ENCODE measurements at regions not wholly inside any gene's neighbourhood (a gene's known extent, or its start where the extent isn't known, plus 50 kb on each side); places are given as distances from the start of the nearest gene placed in this dataset.

DNA sequence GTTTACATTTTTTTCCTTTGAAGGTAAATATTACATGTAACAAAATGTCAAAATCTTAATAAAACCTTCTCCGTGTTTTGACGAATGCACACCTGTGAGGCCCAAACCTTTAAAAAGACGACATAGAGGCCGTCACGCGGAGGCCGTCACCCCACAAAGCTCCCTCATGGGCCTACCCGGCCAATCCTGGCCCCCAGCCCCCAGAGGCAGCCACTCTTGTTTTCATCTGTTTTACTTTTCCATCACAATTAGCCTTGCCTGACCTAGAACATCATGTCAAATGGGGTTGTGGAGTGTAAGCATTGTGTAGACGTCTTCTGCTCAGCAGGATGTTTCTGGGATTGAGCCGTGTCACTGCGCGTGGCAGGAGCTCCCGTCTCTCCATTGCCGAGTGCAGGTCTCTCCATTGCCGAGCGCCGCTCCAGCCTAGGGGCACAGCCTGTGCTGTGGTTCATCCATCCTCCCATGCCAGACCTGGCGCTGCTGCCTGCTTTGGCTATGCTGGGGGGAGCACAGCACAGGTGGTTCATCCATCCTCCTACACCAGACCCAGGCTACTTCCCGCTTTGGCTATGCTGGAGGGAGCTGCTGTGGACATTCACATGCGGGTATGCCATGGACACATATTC is 52.2 kb upstream of the IRX4 start:
- Histone ChIP-seq H2AFZ (ENCODE audit: low read depth, low read length, severe bottlenecking) (no peak overlapping the region), H3K9me2 (replicated peaks; ENCODE audit: insufficient read depth, low read length) (no peaks in the 10 kb centered on the region), H4K20me1 (ENCODE audit: low read depth, low read length) (no peaks in the 10 kb centered on the region), H3K27me3 (ENCODE audit: low read length) (no peaks in the 10 kb centered on the region), H3K79me2 (ENCODE audit: insufficient read depth, low read length) (no peaks in the 10 kb centered on the region), H3K4me2 (ENCODE audit: low read depth, low read length, poor library complexity, severe bottlenecking) (no peak overlapping the region), H3K9me3 (ENCODE audit: insufficient read depth, low read length) (peaks cover under 1% of the 10 kb centered on the region; the same call in 1 of the 2 replicates), H3K36me3 (ENCODE audit: low read length) (no peaks in the 10 kb centered on the region), H3K27ac (ENCODE audit: low read depth, low read length) (no peak overlapping the region), H3K4me3 (ENCODE audit: insufficient read depth, low read length, poor library complexity, severe bottlenecking) (no peak overlapping the region), H3F3A (ENCODE audit: insufficient read depth) (no peaks in the 10 kb centered on the region), H3K9ac (ENCODE audit: low read length) (no peak overlapping the region)
- TF ChIP-seq EZH2phosphoT487 (conservative IDR thresholded peaks at IDR 0.05; ENCODE audit: low read length) = no peak
- TF ChIP-seq, protein P1, sequence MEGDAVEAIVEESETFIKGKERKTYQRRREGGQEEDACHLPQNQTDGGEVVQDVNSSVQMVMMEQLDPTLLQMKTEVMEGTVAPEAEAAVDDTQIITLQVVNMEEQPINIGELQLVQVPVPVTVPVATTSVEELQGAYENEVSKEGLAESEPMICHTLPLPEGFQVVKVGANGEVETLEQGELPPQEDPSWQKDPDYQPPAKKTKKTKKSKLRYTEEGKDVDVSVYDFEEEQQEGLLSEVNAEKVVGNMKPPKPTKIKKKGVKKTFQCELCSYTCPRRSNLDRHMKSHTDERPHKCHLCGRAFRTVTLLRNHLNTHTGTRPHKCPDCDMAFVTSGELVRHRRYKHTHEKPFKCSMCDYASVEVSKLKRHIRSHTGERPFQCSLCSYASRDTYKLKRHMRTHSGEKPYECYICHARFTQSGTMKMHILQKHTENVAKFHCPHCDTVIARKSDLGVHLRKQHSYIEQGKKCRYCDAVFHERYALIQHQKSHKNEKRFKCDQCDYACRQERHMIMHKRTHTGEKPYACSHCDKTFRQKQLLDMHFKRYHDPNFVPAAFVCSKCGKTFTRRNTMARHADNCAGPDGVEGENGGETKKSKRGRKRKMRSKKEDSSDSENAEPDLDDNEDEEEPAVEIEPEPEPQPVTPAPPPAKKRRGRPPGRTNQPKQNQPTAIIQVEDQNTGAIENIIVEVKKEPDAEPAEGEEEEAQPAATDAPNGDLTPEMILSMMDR (IDR thresholded peaks at IDR 0.05; ENCODE audit: insufficient read depth, low read length, poor library complexity, severe bottlenecking) = no peak

DNA sequence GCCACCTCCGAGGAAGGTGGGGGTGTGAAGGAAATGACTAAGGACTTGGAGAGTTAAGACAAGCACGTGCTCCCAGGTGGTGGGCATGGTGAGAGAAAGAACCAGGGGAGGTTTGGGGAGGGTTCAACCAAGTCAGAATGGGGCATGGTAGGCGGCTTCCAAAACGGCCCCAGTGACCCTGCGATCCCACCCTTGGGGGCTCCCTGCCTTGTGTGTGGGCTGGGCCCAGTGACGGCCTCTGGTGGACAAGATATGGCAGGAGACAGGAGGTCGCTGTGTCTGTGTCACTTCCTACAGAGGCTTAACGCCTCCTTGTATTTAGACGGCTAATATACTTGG is 51.3 kb upstream of the IRX4 start:
- H4K20me1 ChIP-seq (ENCODE audit: low read depth, low read length) = no peaks in the 10 kb centered on the region
- no peak overlapping the region for H3K4me2 ChIP-seq (ENCODE audit: low read depth, low read length, poor library complexity, severe bottlenecking)
- H3K79me2 ChIP-seq (ENCODE audit: insufficient read depth, low read length) = no peaks in the 10 kb centered on the region
- no peaks in the 10 kb centered on the region for H3F3A ChIP-seq (ENCODE audit: insufficient read depth)
- no peak for TF ChIP-seq EZH2phosphoT487 (conservative IDR thresholded peaks at IDR 0.05; ENCODE audit: low read length)
- peaks cover 9% of the 10 kb centered on the region; the same call in 1 of the 2 replicates for H3K9me3 ChIP-seq (ENCODE audit: insufficient read depth, low read length)
- no peaks in the 10 kb centered on the region for H3K27me3 ChIP-seq (ENCODE audit: low read length)
- no peaks in the 10 kb centered on the region for H3K36me3 ChIP-seq (ENCODE audit: low read length)
- no peak overlapping the region for H3K4me3 ChIP-seq (ENCODE audit: insufficient read depth, low read length, poor library complexity, severe bottlenecking)
- no peak overlapping the region for H3K9ac ChIP-seq (ENCODE audit: low read length)
- no peak overlapping the region for H2AFZ ChIP-seq (ENCODE audit: low read depth, low read length, severe bottlenecking)
- H3K27ac ChIP-seq (ENCODE audit: low read depth, low read length) = no peak overlapping the region
- no peaks in the 10 kb centered on the region for H3K9me2 ChIP-seq (replicated peaks; ENCODE audit: insufficient read depth, low read length)

DNA sequence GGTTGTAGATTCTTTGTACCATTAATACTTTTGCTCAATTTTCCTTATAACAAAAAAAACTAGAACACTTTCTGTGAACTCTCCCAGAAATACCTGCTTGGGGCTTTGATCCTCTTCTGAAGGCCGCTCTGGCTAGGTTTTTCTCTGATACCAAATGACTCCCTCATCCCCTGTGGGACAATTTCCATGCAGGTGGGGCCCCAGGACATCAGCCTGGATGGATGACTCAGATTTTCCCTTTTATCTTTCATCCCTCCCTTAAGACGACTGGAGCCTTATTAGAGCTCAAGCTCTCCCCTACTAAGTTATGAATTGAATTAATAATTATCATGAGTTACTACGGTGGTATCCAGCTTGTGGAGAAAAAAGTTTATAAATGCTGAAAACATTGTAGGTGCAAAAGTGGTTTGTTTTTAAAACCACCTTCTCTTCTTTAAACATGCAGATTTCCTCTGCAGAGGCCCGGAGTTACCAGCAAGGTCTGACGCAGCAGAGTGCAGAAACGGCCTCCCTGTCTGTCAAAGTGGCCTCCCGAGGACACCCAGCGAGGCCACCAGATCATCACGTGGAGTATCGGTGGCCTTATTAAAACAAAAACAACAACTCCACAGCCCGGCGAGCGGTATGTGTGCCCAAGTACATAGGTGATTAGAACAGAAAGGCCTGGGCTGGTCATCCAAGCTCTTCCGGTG is 50.8 kb upstream of the IRX4 start:
- Histone ChIP-seq H3K79me2 (ENCODE audit: insufficient read depth, low read length) (no peaks in the 10 kb centered on the region), H3K9me2 (replicated peaks; ENCODE audit: insufficient read depth, low read length) (no peaks in the 10 kb centered on the region), H3K9me3 (ENCODE audit: insufficient read depth, low read length) (peaks cover 9% of the 10 kb centered on the region; the same call in 1 of the 2 replicates), H3K4me2 (ENCODE audit: low read depth, low read length, poor library complexity, severe bottlenecking) (no peak overlapping the region), H3F3A (ENCODE audit: insufficient read depth) (no peaks in the 10 kb centered on the region; the same call in 1 of the 2 replicates), H3K9ac (ENCODE audit: low read length) (no peak overlapping the region), H3K36me3 (ENCODE audit: low read length) (no peaks in the 10 kb centered on the region), H3K27me3 (ENCODE audit: low read length) (no peaks in the 10 kb centered on the region), H3K27ac (ENCODE audit: low read depth, low read length) (no peak overlapping the region), H3K4me3 (ENCODE audit: insufficient read depth, low read length, poor library complexity, severe bottlenecking) (no peak overlapping the region), H4K20me1 (ENCODE audit: low read depth, low read length) (no peaks in the 10 kb centered on the region), H2AFZ (ENCODE audit: low read depth, low read length, severe bottlenecking) (no peak overlapping the region)
- TF ChIP-seq EZH2phosphoT487 (conservative IDR thresholded peaks at IDR 0.05; ENCODE audit: low read length) = no peak
